ENCODE measurements at regions not wholly inside any gene's neighbourhood (a gene's known extent, or its start where the extent isn't known, plus 50 kb on each side); places are given as distances from the start of the nearest gene placed in this dataset.

DNA sequence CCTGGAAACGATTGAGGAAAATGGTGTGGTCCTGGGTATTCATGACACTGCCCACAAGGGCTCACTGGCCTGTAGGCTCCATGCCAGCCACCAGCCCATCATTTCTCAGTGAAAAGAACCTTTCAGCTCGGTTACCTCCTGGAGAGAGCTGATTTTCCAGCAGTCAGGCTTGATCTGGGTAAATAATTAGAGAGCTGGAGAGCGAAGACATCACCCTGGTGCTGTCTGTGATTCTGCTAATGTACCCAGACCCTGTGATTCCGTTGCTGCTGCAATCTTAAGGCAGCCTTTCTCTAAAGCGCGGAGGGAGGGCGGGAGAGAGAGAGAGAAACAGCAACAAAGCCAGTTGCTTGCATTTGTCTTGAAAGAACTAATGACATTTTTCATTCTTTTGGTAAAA lies 221.9 kb upstream of the TOPAZ1 start:
- no peaks in the 10 kb centered on the region for H3K9me3 ChIP-seq (ENCODE audit: control insufficient read depth, low read depth, low read length)
- H3K4me1 ChIP-seq (ENCODE audit: control insufficient read depth, extremely low read depth, insufficient read depth, low read length), result no peaks in the 10 kb centered on the region
- no peak overlapping the region for H3K4me3 ChIP-seq (ENCODE audit: control insufficient read depth in 2 of 3, extremely low read depth in 1 of 3, insufficient read depth in 2 of 3, low read depth in 1 of 3, low read length in 3 of 3)
- no peaks in the 10 kb centered on the region for H3K36me3 ChIP-seq (ENCODE audit: control insufficient read depth in 2 of 2, extremely low read depth in 1 of 2, insufficient read depth in 2 of 2, low read length in 2 of 2)
- H3K79me2 ChIP-seq (ENCODE audit: control insufficient read depth, insufficient read depth, low read length), result no peaks in the 10 kb centered on the region
- H4K20me1 ChIP-seq (ENCODE audit: control insufficient read depth, extremely low read depth, insufficient read depth, low read length), result no peaks in the 10 kb centered on the region
- peaks cover 14% of the 10 kb centered on the region for H3K27me3 ChIP-seq (ENCODE audit: control insufficient read depth, extremely low read depth, insufficient read depth, low read length)
- DNase-seq (ENCODE audit: low read depth, low spot score) (no peak), FAIRE-seq (no peak)
- TF ChIP-seq, protein P1, sequence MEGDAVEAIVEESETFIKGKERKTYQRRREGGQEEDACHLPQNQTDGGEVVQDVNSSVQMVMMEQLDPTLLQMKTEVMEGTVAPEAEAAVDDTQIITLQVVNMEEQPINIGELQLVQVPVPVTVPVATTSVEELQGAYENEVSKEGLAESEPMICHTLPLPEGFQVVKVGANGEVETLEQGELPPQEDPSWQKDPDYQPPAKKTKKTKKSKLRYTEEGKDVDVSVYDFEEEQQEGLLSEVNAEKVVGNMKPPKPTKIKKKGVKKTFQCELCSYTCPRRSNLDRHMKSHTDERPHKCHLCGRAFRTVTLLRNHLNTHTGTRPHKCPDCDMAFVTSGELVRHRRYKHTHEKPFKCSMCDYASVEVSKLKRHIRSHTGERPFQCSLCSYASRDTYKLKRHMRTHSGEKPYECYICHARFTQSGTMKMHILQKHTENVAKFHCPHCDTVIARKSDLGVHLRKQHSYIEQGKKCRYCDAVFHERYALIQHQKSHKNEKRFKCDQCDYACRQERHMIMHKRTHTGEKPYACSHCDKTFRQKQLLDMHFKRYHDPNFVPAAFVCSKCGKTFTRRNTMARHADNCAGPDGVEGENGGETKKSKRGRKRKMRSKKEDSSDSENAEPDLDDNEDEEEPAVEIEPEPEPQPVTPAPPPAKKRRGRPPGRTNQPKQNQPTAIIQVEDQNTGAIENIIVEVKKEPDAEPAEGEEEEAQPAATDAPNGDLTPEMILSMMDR (optimal IDR thresholded peaks at IDR 0.05 in 1 of 3, IDR thresholded peaks at IDR 0.05 in 1 of 3, conservative IDR thresholded peaks at IDR 0.05 in 1 of 3; ENCODE audit: extremely low read depth in 1 of 3, insufficient read depth in 2 of 3, low read length in 3 of 3), result no peak
- no peak for TF ChIP-seq EZH2 (IDR thresholded peaks at IDR 0.05; ENCODE audit: low read length)
- H3K27ac ChIP-seq (ENCODE audit: control insufficient read depth, insufficient read depth, low read length), result no peak overlapping the region
- dilution Hi-C loops (cut with MboI; ENCODE audit: extremely low pct_ligation_motif_present, low sequenced_read_pairs), result no loop called here
- H2AFZ ChIP-seq (ENCODE audit: control insufficient read depth, low read length), result no peak overlapping the region
- no peak overlapping the region for H3K4me2 ChIP-seq (ENCODE audit: control insufficient read depth, extremely low read depth, insufficient read depth, low read depth, low read length)
- H3K9me1 ChIP-seq (ENCODE audit: control insufficient read depth, extremely low read depth, insufficient read depth, low read length), result no peaks in the 10 kb centered on the region
- H3K9ac ChIP-seq (ENCODE audit: control insufficient read depth, extremely low read depth, insufficient read depth, low read length), result no peak overlapping the region

DNA sequence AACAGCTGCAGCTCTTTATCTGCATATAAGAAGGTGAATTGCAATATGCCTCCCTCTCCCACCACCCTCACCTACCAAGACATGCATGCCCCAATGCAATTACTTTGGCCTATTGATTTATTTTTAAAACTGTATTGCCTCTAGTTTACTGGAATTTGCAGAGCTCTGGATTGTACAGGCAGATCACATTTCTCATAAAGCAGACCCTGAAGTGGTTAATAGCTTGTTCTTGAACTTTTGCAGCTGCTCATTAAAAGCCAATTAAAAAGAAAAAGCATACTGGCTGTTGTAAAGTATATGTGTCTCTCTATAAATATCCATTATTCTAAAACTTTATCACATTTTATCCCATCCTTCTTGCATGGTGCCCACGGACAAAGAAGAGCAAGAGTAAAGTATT lies 221.5 kb upstream of the TOPAZ1 start:
- H3K9me3 ChIP-seq (ENCODE audit: control insufficient read depth, low read depth, low read length), result no peaks in the 10 kb centered on the region
- FAIRE-seq, result no peak
- H3K4me2 ChIP-seq (ENCODE audit: control insufficient read depth, extremely low read depth, insufficient read depth, low read depth, low read length), result no peak overlapping the region
- H3K36me3 ChIP-seq (ENCODE audit: control insufficient read depth in 2 of 2, extremely low read depth in 1 of 2, insufficient read depth in 2 of 2, low read length in 2 of 2), result no peaks in the 10 kb centered on the region
- H3K9me1 ChIP-seq (ENCODE audit: control insufficient read depth, extremely low read depth, insufficient read depth, low read length), result no peaks in the 10 kb centered on the region
- H3K4me1 ChIP-seq (ENCODE audit: control insufficient read depth, extremely low read depth, insufficient read depth, low read length), result peaks cover under 1% of the 10 kb centered on the region
- no peak overlapping the region for H2AFZ ChIP-seq (ENCODE audit: control insufficient read depth, low read length)
- H3K9ac ChIP-seq (ENCODE audit: control insufficient read depth, extremely low read depth, insufficient read depth, low read length), result no peak overlapping the region
- H3K27ac ChIP-seq (ENCODE audit: control insufficient read depth, insufficient read depth, low read length), result no peak overlapping the region
- no peaks in the 10 kb centered on the region for H4K20me1 ChIP-seq (ENCODE audit: control insufficient read depth, extremely low read depth, insufficient read depth, low read length)
- H3K27me3 ChIP-seq (ENCODE audit: control insufficient read depth, extremely low read depth, insufficient read depth, low read length), result peaks cover 14% of the 10 kb centered on the region
- H3K79me2 ChIP-seq (ENCODE audit: control insufficient read depth, insufficient read depth, low read length), result no peaks in the 10 kb centered on the region
- DNase-seq (ENCODE audit: low read depth, low spot score), result no peak
- dilution Hi-C loops (cut with MboI; ENCODE audit: extremely low pct_ligation_motif_present, low sequenced_read_pairs), result no loop called here
- TF ChIP-seq, protein P1 (optimal IDR thresholded peaks at IDR 0.05 in 1 of 3, IDR thresholded peaks at IDR 0.05 in 1 of 3, conservative IDR thresholded peaks at IDR 0.05 in 1 of 3; ENCODE audit: extremely low read depth in 1 of 3, insufficient read depth in 2 of 3, low read length in 3 of 3), result no peak
- no peak for TF ChIP-seq EZH2 (IDR thresholded peaks at IDR 0.05; ENCODE audit: low read length)
- no peak overlapping the region for H3K4me3 ChIP-seq (ENCODE audit: control insufficient read depth in 2 of 3, extremely low read depth in 1 of 3, insufficient read depth in 2 of 3, low read depth in 1 of 3, low read length in 3 of 3)

Data from keratinocyte (primary cell).